ENCODE measurements at regions not wholly inside any gene's neighbourhood (a gene's known extent, or its start where the extent isn't known, plus 50 kb on each side); places are given as distances from the start of the nearest gene placed in this dataset.

DNA sequence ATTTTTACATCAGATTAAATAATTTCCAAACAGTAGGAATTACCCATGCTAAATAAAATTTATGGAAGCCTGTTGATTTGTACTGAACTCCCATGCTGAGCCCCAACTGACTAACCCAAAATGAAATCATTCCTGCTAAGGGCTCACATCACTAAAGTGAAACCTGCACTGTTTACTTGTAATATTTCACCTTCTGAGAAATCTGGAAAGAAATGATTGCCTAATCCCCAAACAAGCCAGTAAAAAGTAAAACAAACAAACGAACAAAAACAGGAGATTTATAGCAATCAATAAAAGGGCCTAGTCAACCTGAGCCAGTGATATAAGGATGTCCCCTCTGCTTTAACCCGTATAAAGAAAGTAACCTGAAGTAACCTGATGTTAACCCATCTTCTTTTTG is 1599.8 kb downstream of the OLFM4 start (continued):
- TF ChIP-seq, protein P1, sequence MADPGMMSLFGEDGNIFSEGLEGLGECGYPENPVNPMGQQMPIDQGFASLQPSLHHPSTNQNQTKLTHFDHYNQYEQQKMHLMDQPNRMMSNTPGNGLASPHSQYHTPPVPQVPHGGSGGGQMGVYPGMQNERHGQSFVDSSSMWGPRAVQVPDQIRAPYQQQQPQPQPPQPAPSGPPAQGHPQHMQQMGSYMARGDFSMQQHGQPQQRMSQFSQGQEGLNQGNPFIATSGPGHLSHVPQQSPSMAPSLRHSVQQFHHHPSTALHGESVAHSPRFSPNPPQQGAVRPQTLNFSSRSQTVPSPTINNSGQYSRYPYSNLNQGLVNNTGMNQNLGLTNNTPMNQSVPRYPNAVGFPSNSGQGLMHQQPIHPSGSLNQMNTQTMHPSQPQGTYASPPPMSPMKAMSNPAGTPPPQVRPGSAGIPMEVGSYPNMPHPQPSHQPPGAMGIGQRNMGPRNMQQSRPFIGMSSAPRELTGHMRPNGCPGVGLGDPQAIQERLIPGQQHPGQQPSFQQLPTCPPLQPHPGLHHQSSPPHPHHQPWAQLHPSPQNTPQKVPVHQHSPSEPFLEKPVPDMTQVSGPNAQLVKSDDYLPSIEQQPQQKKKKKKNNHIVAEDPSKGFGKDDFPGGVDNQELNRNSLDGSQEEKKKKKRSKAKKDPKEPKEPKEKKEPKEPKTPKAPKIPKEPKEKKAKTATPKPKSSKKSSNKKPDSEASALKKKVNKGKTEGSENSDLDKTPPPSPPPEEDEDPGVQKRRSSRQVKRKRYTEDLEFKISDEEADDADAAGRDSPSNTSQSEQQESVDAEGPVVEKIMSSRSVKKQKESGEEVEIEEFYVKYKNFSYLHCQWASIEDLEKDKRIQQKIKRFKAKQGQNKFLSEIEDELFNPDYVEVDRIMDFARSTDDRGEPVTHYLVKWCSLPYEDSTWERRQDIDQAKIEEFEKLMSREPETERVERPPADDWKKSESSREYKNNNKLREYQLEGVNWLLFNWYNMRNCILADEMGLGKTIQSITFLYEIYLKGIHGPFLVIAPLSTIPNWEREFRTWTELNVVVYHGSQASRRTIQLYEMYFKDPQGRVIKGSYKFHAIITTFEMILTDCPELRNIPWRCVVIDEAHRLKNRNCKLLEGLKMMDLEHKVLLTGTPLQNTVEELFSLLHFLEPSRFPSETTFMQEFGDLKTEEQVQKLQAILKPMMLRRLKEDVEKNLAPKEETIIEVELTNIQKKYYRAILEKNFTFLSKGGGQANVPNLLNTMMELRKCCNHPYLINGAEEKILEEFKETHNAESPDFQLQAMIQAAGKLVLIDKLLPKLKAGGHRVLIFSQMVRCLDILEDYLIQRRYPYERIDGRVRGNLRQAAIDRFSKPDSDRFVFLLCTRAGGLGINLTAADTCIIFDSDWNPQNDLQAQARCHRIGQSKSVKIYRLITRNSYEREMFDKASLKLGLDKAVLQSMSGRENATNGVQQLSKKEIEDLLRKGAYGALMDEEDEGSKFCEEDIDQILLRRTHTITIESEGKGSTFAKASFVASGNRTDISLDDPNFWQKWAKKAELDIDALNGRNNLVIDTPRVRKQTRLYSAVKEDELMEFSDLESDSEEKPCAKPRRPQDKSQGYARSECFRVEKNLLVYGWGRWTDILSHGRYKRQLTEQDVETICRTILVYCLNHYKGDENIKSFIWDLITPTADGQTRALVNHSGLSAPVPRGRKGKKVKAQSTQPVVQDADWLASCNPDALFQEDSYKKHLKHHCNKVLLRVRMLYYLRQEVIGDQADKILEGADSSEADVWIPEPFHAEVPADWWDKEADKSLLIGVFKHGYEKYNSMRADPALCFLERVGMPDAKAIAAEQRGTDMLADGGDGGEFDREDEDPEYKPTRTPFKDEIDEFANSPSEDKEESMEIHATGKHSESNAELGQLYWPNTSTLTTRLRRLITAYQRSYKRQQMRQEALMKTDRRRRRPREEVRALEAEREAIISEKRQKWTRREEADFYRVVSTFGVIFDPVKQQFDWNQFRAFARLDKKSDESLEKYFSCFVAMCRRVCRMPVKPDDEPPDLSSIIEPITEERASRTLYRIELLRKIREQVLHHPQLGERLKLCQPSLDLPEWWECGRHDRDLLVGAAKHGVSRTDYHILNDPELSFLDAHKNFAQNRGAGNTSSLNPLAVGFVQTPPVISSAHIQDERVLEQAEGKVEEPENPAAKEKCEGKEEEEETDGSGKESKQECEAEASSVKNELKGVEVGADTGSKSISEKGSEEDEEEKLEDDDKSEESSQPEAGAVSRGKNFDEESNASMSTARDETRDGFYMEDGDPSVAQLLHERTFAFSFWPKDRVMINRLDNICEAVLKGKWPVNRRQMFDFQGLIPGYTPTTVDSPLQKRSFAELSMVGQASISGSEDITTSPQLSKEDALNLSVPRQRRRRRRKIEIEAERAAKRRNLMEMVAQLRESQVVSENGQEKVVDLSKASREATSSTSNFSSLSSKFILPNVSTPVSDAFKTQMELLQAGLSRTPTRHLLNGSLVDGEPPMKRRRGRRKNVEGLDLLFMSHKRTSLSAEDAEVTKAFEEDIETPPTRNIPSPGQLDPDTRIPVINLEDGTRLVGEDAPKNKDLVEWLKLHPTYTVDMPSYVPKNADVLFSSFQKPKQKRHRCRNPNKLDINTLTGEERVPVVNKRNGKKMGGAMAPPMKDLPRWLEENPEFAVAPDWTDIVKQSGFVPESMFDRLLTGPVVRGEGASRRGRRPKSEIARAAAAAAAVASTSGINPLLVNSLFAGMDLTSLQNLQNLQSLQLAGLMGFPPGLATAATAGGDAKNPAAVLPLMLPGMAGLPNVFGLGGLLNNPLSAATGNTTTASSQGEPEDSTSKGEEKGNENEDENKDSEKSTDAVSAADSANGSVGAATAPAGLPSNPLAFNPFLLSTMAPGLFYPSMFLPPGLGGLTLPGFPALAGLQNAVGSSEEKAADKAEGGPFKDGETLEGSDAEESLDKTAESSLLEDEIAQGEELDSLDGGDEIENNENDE (IDR thresholded peaks at IDR 0.05; ENCODE audit: insufficient replicate concordance, low read length) = no peak
- no peak for TF ChIP-seq POLR2AphosphoS5 (IDR thresholded peaks at IDR 0.05; ENCODE audit: low read depth, low read length)
- TF ChIP-seq ATF2 (IDR thresholded peaks at IDR 0.05; ENCODE audit: low read length) = no peak
- no peak for TF ChIP-seq CEBPB (IDR thresholded peaks at IDR 0.05; ENCODE audit: low read depth, low read length)
- TF ChIP-seq, protein P2, sequence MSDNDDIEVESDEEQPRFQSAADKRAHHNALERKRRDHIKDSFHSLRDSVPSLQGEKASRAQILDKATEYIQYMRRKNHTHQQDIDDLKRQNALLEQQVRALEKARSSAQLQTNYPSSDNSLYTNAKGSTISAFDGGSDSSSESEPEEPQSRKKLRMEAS (IDR thresholded peaks at IDR 0.05) = no peak
- no peak for TF ChIP-seq USF2 (IDR thresholded peaks at IDR 0.05; ENCODE audit: low read length)
- TF ChIP-seq SP4 (IDR thresholded peaks at IDR 0.05; ENCODE audit: low read length) = no peak
- no peak for TF ChIP-seq RXRA (IDR thresholded peaks at IDR 0.05; ENCODE audit: insufficient read depth, low read depth, low read length)
- TF ChIP-seq KDM5A (IDR thresholded peaks at IDR 0.05; ENCODE audit: low read length) = no peak
- TF ChIP-seq CREB1 (IDR thresholded peaks at IDR 0.05) = no peak

Measured in H1 (cell line).